Fibroblast of gingiva (primary cell): ENCODE measurements at regions not wholly inside any gene's neighbourhood (a gene's known extent, or its start where the extent isn't known, plus 50 kb on each side); places are given as distances from the start of the nearest gene placed in this dataset.

Source experiments
- DNase-seq: peaks from one replicate; pipeline ENCODE4 v3.0.0-alpha.2; 2011; ENCODE audit warnings: low read depth

DNA sequence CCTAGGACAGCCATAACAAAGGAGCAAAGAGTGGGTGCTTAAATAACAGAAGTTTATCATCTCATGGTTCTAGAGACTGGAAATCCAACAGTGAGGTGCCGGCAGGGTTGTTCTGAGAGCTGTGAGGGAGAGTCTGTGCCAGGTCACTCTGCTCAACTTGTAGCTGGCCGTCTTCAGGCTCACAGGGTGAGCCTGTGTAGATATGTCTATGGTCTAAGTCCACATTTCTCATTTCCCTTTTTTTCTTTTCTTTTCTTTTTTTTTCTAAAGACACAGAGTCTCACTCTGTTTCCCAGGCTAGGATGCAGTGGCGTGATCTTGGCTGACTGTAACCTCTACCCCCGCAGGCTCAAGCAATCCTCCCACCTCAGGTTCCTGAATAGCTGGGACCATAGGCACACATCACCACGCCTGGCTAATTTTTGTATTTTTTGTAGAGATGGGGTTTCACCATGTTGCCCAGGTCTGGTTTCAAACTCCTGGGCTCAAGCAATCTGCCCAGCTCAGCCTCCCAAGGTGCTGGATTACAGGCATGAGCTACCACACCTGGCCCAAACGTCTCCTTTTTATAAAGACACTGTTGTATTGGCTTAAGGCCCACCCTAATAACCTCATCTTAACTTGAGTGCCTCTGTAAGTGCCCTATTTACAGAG lies 142.2 kb downstream of the SP3 start:
- DNase-seq, result no peak

DNA sequence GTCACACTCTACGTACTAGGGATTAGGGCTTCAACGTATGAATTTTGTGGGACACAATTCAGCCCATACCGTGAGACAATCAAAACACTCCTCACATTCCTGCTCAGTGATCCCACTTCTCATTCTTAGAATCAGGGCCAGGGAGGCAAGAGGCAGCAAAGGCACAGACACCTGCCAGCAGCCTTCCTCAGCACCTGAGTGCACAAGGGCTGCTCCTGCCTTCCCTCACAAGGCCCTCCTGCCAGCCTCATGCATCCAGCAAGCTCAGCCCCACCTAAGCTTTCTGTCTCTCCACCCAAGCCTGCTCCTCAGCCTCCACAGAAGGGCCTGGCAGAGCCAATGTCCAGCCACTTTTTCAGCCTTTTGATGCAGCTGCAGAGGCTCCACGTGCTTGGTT lies 141.6 kb downstream of the SP3 start:
- no peak for DNase-seq

DNA sequence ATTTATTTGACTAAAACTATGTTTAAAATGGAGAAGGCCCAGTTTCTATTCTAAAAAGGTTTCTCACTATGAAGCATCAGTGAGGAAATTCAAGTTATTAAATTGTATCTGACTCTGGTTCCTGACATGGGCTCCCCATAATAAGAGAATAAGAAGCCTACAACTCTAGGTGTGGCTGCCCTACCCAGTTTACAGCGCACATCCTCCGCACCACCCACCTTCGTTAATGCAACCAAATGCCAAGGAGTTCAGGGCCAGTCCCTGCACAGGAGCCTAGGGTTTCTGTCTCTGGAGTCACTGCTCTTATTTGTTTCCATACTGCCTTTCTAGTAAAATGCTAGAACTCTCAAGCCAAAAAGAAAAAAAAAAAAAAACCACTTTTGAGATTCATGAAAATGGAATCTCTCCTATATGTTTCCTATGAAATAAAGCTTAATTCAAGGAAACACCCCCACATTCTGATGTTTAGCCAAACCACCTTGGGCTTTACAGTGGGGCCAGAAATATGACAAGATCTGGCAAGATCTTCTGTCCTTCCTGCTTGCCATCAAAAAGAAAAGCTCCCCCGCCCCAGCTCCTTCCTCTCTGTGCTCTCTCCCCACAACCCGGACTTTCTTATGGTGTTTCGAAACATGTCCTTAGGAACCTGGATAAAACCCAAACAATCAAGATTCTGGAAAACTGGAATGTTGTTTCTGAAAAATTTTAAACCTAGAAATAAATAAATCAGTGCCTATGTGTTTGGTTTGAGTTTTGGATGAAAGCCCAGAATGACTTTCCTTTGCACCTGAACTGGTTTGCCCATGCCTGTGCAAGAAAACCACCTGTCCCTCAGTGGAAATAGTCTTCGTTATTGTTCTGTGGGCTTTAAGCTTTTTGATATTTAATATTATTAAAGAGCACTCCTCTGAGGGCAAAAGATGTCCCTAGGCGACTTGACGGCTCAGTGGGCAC lies 136.7 kb downstream of the SP3 start:
- no peak for DNase-seq

DNA sequence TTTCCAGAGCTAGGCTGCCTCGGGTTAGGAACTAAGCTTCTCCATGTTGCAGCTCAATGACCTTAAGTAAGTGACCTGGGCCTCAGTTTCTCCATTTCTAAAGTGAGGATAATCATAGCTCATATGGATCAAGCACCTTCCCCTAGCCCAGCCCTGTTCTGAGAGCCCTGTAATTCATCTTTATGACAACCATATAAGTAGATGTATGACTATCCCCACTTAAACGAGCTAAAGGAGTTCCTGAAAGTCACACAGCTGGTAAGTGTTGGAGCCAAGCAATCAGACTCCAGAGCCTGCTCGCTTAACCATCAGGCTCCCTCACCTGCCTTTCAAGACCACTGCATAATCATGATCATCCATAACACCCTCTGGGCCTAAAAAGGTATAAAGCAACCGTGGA lies 135.4 kb downstream of the SP3 start:
- no peak for DNase-seq

DNA sequence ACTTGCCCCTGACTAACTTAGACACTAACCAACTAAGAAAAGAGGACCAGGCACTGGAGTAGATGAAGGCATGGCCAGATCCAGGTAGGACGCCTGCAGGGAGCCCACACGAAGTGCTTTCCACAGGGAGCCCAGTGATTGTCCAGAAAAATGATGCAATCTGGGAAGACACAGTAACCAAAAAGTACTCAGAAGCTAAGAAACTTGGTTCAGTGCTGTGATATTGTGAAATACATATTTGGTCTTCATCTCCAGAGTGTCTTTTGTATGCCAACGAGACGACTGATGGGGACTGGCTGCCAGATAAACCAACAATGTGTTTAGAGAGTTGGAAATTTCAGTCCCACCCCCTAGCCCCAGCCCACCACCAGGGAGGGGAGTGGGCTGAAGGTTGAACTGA lies 135.0 kb downstream of the SP3 start:
- DNase-seq, result peak; percentile 54

DNA sequence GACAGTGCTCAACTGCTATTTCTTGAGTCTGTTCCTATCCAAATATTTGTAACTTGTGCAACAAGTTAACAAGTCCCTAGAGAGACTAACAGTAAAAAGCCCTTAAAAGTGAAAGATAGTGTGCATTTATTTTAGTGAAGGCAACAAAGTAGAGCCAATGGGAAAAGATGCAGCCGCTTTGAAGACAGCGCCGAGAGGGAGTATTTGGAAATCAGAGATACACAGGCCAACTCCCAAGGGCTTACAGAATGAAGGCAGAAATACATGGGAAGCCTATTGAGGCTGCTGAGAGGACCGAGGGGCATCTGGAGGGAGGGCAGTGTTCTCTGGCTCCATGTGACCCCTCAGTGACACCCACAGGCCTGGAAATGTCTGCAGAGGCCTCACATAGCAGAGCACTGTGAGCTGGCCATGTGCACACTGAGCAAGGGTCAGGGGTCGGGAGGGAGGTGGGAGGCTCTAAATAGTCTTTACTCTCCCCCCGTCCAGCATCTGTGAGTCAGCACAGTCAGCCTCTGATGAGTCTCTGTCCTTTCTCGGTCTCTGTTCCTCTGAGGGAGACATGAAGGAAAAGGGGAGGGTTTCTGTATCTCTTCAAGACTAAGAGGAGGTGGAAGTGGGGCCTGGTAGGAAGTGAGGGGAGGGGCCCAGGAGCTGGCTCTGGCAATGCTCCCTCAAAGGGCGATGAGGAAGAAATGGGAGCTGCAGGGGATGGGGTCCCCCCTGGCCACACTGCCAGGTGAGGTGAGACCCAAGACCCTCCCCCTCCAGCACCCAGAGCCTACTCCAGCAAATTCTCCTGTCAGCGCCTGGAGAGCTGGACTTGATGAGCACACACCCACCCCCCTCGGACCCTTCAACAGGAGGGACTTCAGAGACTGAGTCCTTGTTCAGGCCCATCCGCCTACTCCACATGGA lies 133.6 kb downstream of the SP3 start:
- peak; percentile 84 for DNase-seq

DNA sequence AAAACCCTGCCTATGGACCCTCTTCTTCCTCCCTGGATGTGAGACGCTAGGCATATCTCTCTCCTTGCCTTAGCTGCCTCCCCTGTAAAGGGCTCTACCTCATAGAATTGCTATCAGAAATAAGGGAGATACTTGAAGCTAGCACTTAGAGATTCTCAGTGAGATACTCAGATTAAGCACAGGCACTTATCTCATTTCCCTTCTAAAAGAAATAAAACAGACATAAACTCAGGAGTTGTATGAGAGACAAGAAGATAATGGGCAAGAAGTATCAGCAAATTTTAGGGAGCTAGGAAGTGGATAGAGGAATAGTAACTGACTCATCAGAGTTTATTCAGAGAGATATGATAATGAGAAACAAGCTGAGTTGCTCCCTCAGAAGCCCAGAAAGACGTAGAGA lies 131.0 kb downstream of the SP3 start:
- DNase-seq, result no peak

DNA sequence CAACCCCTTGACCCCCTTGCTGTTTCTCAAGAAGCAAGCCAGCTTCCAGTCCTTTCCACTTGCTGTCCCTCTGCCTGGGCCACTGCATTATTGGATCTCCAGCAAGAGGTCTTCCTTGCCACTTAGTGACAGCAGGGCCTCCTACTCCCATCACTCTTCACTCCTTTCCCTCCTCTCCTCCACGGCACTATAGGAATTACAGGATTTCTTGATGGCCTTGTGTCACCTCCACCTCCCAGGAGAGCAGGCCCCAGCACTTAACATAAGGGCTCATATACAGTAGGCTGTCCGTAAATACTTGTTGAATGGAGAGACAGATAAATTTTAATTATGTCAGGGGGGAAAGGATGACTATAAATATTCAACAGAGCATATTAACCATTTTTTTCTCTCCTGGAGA lies 129.4 kb downstream of the SP3 start:
- no peak for DNase-seq

DNA sequence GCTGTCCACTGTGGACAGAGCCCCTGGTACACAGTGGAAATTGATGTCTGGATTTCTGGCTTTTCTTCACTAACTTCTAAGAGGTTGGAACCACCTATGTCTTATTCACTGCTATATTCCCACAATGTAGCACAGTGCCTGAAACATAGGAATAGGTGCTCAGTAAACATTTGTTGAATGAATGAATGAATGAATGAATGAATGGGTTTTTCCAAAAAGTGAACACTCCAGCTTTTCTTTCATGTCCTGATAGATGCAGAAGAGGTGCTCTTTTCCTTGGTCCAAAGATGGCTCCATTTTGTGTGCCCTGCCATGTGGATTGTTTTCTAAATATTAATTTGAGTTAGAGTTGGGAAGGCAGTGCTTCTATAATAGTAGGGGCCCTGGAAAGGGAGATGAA lies 124.1 kb downstream of the SP3 start:
- no peak for DNase-seq

DNA sequence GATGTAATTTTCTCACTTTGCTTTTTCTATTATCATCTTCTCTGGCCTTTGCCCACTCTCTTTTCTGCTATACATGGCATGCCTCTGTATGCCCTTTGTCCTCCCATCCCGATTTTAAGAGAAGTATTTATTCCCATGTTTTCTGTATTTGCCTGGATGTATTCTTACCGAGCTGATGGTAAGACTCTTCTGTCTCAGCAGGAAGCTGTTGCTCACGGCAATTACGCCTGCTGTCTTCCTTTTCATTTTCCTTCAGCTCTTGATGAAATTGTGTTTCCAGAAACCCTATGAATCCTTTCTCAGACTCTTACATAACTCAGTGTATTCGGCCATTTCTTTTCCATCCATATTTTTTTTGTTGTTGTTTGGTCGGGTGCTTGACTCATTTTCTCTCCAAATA lies 121.6 kb downstream of the SP3 start:
- no peak for DNase-seq

DNA sequence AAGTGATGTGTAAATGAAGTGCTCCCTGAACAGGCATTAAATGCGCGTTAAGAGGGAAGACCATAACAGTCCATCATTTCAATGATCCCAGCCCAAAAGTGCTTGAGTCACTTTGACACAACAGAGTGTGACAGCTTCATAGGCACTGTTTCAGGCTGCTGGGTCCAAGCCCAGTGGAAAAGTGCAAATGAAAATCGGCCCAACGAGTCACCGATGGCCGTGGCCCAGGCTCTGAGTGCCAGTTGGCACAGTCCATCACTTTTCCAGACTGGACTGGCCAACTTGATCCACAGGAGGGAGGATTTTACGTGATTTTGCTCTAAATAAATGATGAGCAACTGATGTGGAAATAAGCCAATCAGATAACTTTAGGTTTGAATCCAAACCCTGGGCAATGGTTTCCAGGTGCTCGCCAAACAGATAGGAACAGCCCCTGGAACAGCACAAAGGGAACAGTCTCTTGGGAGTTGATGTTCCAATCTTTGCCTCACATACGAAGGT lies 114.0 kb downstream of the SP3 start:
- no peak for DNase-seq

DNA sequence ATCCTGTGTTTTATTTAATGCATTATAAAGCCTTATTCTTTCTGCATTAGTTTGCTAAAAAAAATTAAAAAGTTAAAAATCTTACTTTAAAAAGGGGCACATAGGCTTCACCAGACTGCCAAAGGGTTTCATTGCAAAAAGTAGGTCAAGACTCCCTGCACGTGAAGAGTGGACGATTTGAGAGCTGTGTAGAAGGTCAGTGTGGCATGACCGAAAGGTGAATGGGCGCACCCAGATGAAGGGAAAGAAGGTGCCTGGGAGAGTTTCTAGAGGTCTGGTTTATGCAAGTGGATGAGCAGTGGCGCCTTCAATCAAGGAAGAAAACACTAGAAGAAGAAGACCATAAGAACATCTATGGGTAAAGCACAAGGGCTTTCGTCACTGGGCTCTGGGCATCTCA lies 111.0 kb downstream of the SP3 start:
- DNase-seq, result no peak

DNA sequence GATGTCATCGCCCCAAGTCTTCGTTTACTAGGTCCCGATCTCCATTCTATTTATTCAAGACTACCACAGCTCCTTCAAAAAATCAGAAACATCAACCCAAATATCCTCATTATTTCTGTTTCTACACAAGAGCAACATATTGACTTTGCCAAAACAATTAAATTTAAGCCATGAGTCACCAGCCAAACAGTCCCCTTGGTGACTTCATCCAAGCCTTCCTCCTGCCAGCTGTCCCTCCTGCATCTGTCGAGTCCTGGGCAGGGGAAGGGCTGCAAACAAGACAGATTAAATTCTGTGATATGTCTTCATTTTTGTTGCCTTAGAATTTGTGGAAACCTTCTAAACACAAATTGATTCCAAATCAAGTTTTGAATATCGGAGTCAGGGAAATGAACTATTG lies 110.3 kb downstream of the SP3 start:
- DNase-seq, result peak; percentile 64

DNA sequence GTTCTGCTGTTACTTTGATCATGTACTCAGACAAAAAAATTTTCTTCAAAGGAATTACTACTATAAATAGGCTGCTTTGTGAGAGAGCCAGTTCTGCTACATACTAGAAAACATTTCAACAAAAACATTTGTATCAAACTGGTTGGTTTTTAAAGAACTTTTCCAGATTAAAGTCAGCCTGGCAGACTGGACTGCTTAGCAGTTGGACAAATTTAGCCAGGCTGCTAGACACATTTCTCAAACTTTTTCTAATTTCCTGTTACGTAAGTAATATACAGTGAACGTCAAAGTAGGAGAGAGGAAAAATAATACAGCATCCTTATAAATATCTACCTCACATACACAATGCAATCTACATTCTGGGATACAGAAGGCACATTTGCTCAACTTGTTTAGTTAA lies 109.5 kb downstream of the SP3 start:
- peak; percentile 9 for DNase-seq
